ENCODE measurements at regions not wholly inside any gene's neighbourhood (a gene's known extent, or its start where the extent isn't known, plus 50 kb on each side); places are given as distances from the start of the nearest gene placed in this dataset.

- no peak overlapping the region for H3K4me2 ChIP-seq (ENCODE audit: insufficient read depth in 1 of 2, low read depth in 2 of 2, low read length in 2 of 2)
- 82% methylated on average over 15 of the region's 15 CpGs; no CpG with 5 or more reads in 1 of the 2 experiments for WGBS, 2 experiments (ENCODE audit: extremely low coverage in 1 of 2, insufficient coverage in 1 of 2, insufficient read length in 1 of 2, insufficient replicate concordance in 2 of 2, low coverage in 1 of 2, low lambda C conversion rate in 2 of 2, missing lambda C conversion rate in 1 of 2)
- no peak overlapping the region for H3K23ac ChIP-seq (ENCODE audit: insufficient read length)
- no peak overlapping the region for H4K8ac ChIP-seq (ENCODE audit: extremely low read depth, insufficient read depth, low read length)
- no peaks in the 10 kb centered on the region for H3K36me3 ChIP-seq (ENCODE audit: control insufficient read depth in 2 of 4, insufficient read depth in 4 of 4, low read length in 3 of 4)
- H3K56ac ChIP-seq (replicated peaks; ENCODE audit: insufficient read length, low read depth, low read length) = no peak overlapping the region
- H4K91ac ChIP-seq (replicated peaks; ENCODE audit: insufficient read length, low read length) = no peak overlapping the region
- no peak overlapping the region for H3K27ac ChIP-seq (ENCODE audit: low read depth, low read length)
- no peaks in the 10 kb centered on the region for H3K79me2 ChIP-seq (ENCODE audit: control insufficient read depth in 1 of 2, insufficient read depth in 2 of 2, low read length in 2 of 2)
- H3K9ac ChIP-seq (replicated peaks in 1 of 4; ENCODE audit: extremely low read depth in 1 of 4, low read depth in 3 of 4, low read length in 3 of 4) = no peak overlapping the region
- H3K9me3 ChIP-seq (ENCODE audit: insufficient read depth in 2 of 2, low read depth in 1 of 2, low read length in 1 of 2) = peaks cover 0 to 5% of the 10 kb centered on the region in 2 experiments; a peak in 1 of 4 replicates
- H3K4me3 ChIP-seq (ENCODE audit: extremely low read depth in 1 of 4, insufficient read depth in 2 of 4, low read depth in 3 of 4, low read length in 4 of 4) = no peak overlapping the region
- no peak overlapping the region for H2AFZ ChIP-seq (ENCODE audit: low read length)
- H4K20me1 ChIP-seq (replicated peaks in 1 of 2; ENCODE audit: control insufficient read depth in 1 of 2, insufficient read depth in 2 of 2, low read length in 2 of 2) = no peaks in the 10 kb centered on the region
- no peak overlapping the region for H3K18ac ChIP-seq (ENCODE audit: extremely low read depth, low read length)
- ChIA-PET POLR2A (ENCODE audit: partially characterized antibody) (no interaction called here), CTCF (ENCODE audit: partially characterized antibody) (interaction anchor here (1.3 kb wide), 2 partner anchors 137 to 510 kb away, joined by 4 read pairs; no protein-coding TSS in a partner anchor)
- no peak overlapping the region for H3K4ac ChIP-seq (replicated peaks; ENCODE audit: insufficient read length, low read depth, low read length)
- no peak overlapping the region for H2BK15ac ChIP-seq (ENCODE audit: low read length)
- no peak overlapping the region for H4K5ac ChIP-seq (ENCODE audit: insufficient read length, low read depth, low read length)
- no peaks in the 10 kb centered on the region for H3K4me1 ChIP-seq (replicated peaks in 1 of 4; ENCODE audit: control insufficient read depth in 3 of 4, insufficient read depth in 4 of 4, low read length in 3 of 4)
- no peak overlapping the region for H3K14ac ChIP-seq (ENCODE audit: insufficient read length)
- FAIRE-seq = no peak
- no peak overlapping the region for H2AK5ac ChIP-seq (ENCODE audit: low read depth, low read length)
- no peak overlapping the region for H2BK20ac ChIP-seq (ENCODE audit: low read length)
- H2BK12ac ChIP-seq (ENCODE audit: low read depth, low read length) = no peak overlapping the region
- no peak overlapping the region for H2BK5ac ChIP-seq (ENCODE audit: low read depth, low read length)
- DNase-seq (ENCODE audit: low read depth in 1 of 2, low spot score in 2 of 2) = no peak
- no peak overlapping the region for H2BK120ac ChIP-seq (replicated peaks; ENCODE audit: low read depth, low read length)
- no peaks in the 10 kb centered on the region for H3K79me1 ChIP-seq (ENCODE audit: low read depth, low read length)
- H3K27me3 ChIP-seq (replicated peaks in 1 of 4; ENCODE audit: control insufficient read depth in 3 of 4, extremely low read depth in 1 of 4, insufficient read depth in 3 of 4, low read length in 3 of 4) = no peaks in the 10 kb centered on the region
- H3K23me2 ChIP-seq (ENCODE audit: low read depth, low read length) = no peaks in the 10 kb centered on the region
- TF ChIP-seq ATF3 (IDR thresholded peaks at IDR 0.05; ENCODE audit: insufficient read depth, low read depth, low read length) (no peak), JUND (IDR thresholded peaks at IDR 0.05; ENCODE audit: low read length) (no peak), CEBPB (IDR thresholded peaks at IDR 0.05; ENCODE audit: low read depth, low read length) (no peak), GTF2F1 (IDR thresholded peaks at IDR 0.05; ENCODE audit: borderline replicate concordance, low read depth, low read length) (no peak), GABPA (IDR thresholded peaks at IDR 0.05; ENCODE audit: borderline replicate concordance, insufficient read depth, low read length) (no peak), EZH2 (IDR thresholded peaks at IDR 0.05; ENCODE audit: low read depth, low read length, severe bottlenecking) (no peak), CHD1 (IDR thresholded peaks at IDR 0.05; ENCODE audit: low read depth, low read length) (no peak), MAFK (IDR thresholded peaks at IDR 0.05; ENCODE audit: low read depth, low read length) (no peak), KDM1A (IDR thresholded peaks at IDR 0.05; ENCODE audit: borderline replicate concordance, low read length) (no peak), SIN3A (conservative IDR thresholded peaks at IDR 0.05 in 1 of 2, IDR thresholded peaks at IDR 0.05 in 1 of 2; ENCODE audit: low read depth in 1 of 2, low read length in 2 of 2) (no peak), E2F6 (IDR thresholded peaks at IDR 0.05) (no peak), PHF8 (conservative IDR thresholded peaks at IDR 0.05; ENCODE audit: low read depth, low read length) (no peak)
These were observed 217.3 kb downstream of the ERMARD start for GRCh38 chr6:169968541-169969270.

All from H1 (cell line).